GM19035 (cell line): ENCODE measurements at regions not wholly inside any gene's neighbourhood (a gene's known extent, or its start where the extent isn't known, plus 50 kb on each side); places are given as distances from the start of the nearest gene placed in this dataset.
"Not testable (repeated sequence)": the region's sequence is repeated elsewhere in the genome, so short reads cannot be mapped to it uniquely, and the experiment has no call there.

ENCODE experiments used
- ATAC-seq: cut with Tn5 transposase; IDR thresholded peaks from one replicate; pipeline ENCODE4 v1.9.1; 2021; ENCODE audit not compliant: unreplicated experiment

DNA sequence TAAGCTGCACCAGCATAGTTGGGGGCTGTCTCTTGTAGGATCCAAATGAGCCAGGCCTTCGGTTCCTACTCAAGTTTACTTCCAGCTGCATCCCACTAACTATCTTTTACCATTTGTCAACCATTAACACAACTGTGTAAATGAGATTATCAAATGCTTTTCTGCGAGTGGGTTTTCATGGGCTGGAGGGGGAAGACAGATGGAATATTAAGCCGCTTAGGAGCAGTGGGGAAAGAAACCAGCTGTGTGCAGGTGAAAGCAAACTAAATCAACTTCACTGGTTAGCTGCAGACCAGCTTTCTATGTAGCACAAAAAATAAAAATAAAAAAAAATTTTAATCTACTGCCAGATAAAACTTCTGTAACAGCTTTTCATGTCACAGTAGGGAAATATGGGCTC, 100.8 kb upstream of the FOXN2 start:
- ATAC-seq = no peak

DNA sequence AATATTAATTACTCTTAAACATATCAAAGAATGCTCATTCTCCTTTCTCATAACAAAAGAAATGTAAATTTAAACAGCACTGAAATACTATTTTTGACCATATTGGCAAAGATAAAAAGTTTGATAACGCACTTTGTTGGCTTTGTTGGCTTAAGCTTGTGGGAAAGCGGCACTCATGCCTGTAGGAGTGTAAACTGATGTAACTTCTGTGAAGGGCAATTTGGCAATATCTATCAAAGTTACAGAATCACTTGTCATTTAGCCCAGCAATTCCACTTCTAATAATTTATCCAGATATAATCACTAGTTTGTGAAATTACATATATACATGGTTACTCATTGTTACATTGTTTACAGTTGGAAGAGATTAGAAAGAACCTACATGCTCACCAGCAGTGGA, 96.3 kb upstream of the FOXN2 start:
- no peak for ATAC-seq

DNA sequence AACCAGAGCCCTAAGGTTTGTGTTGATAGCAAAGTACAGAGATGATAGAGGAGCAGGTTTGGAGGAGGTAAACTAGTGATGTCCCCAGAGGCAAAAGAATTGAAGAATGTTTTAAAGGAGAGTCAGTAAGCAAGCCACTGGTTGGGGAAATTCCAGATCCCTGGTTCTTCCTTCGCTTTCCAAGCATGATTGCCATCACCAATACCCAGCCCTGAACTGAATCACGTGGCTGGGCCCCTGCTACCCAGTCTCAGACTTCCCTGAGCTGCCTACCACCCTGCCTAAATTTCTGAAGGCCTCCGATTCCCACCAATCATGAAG, 95.3 kb upstream of the FOXN2 start:
- no peak for ATAC-seq

DNA sequence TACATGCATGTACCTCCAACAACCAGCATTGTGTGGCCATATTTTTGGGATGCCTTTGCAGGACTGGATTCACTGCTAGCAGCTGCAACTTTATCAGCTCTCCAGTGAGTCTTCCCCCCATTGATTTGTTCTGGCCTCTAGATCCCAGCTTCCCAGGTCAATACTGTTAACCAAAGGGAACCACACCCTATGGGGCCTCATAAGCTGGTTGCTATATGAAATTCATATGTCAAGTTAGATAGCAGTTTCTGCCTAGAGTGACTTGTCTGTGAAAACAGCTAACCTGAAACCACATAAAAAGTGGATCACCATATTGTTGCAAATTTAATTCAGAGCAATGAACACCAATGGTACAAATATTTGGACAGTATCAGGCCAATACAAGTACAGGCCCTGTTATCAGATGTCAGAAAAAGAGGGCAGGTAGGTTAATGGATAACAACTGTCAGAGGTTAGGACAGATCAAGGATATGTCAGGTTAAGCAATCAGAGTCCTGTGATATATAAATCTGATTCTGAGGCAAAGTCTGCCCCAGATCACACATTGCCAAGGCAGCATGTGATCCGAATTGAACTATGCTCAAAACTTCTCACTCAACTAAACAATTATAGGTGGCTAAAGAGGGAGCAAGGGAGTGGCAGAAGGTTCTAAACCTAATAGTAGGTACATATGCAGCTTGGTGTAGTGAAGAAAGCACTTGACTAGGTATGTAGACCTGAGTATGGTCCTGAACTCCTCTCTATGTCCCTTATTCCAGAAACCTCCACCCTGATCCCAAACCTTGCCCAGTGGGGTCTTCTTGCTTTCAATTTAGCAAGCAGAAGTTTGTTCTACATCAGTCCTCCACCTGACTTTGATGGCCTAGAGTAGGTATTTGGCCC, 94.7 kb upstream of the FOXN2 start:
- ATAC-seq = no peak

DNA sequence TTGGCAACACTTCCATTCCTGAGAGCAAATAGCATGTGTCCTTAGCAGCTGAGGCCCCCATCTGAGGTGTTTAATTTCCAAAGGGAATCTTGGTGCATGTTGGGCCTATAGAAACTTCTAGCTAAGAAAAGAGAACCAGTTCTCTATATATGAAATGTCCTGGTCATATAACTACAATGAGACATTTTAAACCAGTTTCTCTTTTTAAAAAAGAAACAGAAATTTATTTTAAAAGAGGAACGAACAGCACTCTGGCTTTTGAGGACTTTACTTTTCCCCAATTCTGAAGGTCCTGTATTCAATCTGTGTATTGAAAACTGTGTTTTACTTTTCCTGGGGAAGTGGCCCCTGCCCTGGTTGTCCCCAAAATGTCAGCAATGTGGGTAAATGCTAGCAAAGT, 94.0 kb upstream of the FOXN2 start:
- ATAC-seq = no peak

DNA sequence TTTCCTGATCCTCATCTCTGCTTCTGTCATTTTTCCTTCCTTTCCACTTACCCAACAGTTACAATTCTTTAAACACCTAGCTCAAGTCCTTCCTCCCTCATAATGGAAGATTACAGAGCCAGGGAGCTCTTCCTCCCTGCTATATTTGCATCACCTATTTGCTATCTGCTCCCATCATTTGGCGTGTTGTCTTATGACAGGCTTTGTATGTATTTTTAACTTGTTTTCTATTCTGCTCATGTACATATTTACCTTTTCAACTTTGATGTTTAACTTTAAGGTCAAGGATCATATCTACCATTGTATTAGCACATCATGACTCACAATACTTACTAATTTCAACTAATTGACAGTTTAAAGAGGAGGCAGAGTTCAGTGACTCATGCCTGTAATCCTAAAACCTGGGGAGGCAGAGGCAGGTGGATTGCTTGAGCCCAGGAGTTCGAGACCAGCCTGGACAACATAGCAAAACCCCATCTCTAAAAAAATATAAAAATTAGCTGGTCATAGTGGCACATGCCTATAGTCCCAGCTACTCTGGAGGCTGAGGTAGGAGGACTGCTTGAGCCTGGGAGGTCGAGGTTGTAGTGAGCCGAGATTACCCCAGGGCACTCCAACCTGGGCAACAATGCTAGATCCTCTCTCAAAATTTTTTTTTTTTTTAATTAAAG, 92.5 kb upstream of the FOXN2 start:
- ATAC-seq = no peak

DNA sequence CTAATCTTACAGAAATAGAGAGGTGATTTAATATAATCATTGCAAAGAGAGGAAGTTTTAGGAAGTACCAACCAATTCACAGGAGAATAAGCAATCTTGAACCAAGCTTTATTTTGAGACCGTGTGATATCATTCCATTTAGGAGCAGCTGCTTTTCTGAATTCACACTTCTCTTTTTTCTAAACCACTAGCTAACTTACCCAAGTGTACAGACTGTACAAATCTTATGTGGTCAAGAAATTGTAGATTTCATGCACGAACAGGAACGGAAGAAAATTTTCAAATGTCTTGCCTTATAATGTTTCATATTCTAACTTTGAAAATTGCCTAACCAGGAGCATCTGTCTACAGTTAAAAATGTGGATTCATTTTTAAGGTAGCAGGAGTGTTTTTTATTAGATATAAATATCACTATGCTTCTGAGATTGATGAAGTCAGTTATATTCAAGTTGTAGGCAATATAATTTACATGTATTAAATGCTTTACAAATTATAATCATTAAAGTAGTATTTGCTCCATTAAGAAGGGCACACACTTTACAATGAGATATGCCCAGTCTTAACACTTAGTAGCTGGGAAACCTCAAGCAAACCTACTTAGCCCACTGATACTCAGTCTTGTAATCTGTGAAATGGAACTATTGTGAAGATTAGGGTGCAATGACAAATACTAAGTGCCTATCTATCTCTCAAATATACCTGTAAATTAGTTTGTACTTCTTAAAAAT, 86.7 kb upstream of the FOXN2 start:
- ATAC-seq = no peak

DNA sequence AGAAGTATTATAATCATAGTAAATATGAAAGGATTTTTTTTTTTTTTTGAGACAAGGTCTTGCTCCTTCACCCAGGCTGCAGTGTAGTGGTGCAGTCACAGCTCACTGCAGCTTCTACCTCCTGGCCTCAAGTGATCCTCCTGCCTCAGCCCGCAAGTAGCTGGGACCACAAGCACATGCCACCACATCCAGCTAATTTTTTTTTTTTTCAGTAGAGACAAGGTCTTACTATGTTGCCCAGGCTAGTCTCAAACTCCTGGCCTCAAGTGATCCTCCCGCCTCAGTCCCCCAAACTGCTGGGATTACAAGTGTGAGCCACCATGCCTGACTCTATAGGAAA, 86.2 kb upstream of the FOXN2 start:
- ATAC-seq = no peak

DNA sequence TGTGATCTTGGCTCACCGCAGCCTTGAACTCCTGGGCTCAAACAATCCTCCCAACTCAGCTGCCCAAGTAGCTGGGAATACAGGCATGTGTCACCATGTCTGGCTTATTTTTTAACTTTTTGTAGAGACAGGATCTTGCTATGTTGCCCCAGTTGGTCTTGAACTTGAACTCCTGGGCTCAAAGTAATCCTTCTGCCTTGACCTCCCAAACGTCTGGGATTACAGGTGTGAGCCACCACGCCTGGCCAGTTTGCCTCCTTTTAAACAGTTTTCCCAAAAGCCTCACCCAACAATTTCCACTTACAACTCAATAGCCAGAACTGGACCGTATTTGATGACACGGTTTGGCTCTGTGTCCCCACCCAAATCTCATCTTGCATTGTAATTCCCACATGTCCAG, 85.4 kb upstream of the FOXN2 start:
- ATAC-seq = no peak

DNA sequence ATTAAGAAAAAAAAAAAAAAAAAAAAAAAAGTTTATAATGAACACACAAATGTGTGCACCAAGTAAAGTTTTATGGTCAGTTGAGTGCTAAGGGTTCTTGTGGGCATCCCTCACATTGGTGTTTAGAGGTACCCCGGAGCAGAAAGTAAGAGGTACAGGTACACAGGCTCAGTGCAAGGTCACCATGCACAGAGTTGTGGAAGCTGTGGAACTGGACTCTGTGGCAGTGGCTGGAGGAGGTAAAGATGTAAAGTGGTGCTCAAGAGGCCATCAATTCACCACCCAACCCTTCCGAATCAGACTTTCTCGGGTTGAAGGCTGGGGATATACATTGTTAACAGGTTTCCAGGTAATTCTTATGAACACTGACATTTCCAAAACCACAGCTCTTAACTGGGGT, 83.6 kb upstream of the FOXN2 start:
- ATAC-seq = no peak

DNA sequence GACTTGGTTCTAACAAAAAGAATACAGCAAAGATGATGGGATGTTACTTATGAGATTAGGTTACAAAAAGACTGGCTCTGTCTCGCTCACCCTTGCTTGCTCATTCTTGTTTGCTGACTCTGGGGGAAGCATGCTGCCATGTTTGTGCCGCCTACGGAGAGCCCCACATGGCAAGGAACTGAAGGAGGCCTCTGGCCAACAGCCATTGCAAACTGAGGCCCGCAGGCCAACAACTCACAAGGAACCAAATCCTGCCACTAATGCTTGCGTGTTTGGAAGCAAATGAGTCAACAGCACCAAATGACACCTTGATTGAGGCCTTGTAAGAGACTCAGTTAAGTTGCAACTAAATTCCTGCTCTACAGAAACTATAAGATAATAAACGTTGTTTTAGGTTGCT, 82.1 kb upstream of the FOXN2 start:
- ATAC-seq = no peak

DNA sequence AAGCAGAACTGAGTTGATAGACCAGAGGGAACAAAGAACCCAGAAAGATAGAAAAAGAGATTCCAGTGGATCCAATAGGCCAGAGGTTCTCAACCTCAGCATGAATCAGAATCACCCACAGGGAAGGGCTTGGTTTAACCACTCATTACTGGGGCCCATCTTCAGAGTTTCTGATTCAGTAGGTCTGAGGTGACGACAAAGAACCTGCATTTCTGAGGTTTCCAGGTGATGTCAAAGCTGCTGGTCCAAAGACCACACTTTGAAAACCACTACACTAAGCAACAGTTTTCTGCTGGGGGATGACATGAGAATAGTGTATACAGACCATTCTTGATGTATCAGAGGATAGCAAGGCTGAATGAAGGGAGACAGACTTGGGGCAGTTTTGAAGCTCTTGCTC, 81.5 kb upstream of the FOXN2 start:
- no peak for ATAC-seq

DNA sequence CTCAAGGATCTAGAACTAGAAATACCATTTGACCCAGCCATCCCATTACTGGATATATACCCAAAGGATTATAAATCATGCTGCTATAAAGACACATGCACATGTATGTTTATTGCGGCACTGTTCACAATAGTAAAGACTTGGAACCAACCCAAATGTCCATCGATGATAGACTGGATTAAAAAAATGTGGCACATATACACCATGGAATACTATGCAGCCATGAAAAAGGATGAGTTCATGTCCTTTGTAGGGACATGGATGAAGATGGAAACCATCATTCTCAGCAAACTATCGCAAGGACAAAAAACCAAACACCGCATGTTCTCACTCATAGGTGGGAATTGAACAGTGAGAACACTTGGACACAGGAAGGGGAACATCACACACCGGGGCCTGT, 80.7 kb upstream of the FOXN2 start:
- not testable (repeated sequence) for ATAC-seq

DNA sequence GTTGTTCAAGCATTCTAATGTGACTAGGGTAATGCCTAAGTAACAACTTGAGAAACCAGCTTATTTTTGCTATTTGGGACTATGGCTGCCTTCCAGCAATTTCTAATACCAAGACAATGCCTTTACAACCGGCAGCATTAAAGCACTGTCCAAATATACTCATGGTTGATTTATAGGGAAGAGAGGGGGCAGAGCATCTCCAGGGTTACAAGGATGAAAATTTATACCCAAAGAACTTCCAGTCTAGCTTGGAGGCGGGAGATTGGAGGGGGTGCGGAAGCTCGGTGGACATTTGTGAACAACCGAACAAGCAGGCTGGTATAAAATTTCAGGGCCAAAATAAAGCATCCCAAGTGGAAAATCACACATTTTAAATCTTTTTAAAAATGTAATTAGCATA, 79.4 kb upstream of the FOXN2 start:
- no peak for ATAC-seq

DNA sequence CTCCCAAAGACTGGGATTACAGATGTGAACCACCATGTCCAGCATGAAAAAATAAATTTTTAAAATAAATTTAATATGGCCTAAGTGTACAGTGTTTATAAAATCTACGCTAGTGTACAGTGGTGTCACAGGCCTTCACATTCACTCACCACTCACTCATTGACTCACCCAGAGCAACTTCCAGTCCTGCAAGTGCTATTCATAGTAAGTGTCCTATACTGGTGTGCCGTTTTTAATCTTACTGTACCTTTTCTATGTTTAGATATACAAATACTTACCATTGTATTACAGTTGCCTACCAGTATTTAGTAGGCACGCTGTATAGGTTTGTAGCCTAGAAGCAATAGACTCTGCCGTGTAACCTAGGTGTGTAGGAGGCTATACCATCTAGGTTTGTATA, 76.1 kb upstream of the FOXN2 start:
- ATAC-seq = no peak

DNA sequence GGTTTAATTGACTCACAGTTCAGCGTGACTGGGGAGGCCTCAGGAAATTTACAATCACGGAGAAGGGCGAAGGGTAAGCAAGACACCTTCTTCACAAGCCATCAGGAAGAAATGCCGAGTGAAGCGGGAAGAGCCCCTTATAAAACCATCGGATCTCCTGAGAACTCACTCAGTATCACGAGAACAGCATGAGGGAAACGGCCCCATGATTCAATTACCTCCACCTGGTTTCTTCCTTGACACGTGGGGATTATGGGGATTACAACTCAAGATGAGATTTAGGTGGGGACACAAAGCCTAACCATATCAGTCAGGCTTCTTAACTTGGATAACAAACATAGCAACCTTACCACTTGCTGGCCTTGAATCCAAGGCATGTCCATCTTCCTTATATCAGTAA, 73.6 kb upstream of the FOXN2 start:
- no peak for ATAC-seq

DNA sequence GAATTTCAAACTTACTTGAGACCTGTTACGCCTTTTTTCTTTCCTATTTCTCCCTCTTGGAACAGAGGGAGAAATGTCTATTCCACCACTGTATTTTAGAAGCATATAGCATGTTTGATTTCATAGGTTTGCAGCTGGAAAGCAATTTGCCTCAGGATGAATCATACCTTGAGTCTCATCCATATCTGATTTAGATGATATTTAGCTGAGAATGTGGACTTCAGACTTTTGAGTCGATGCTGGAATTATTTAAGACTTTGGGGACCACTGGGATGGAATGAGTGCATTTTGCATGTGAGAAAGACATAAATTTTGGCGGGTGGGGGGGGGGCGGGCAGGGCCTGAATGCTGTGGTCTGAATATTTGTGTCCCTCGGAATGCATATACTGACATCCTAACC, 67.3 kb upstream of the FOXN2 start:
- no peak for ATAC-seq

DNA sequence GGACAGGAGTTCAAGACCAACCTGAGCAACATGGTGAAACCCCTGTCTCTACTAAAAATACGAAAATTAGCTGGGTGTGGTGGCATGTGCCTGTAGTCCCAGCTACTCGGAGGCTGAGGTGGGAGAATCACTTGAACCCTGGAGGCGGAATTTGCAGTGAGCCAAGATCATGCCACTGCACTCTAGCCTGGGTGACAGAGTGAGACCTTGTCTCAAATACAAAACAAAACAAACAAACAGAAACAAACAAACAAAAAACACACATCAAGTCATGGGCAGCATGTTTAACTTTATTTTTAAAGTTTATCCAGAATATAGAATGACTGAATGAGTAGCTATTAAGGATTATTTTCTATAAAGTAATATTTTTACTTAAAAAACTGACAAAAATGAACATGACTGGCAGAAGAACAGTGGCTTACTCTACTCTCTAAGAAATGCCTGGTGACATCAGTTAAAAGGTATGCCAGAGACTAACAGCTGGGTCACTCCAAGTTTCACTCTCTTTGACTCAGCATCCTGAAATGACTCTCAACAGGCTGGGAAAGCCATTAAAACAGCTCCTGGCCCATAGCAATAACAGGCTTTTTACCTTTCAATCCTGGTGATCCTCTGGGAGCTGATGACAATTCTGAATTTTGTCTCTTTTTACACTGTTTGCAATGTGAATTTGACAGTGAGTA, 66.1 kb upstream of the FOXN2 start:
- peak; percentile 89 for ATAC-seq

DNA sequence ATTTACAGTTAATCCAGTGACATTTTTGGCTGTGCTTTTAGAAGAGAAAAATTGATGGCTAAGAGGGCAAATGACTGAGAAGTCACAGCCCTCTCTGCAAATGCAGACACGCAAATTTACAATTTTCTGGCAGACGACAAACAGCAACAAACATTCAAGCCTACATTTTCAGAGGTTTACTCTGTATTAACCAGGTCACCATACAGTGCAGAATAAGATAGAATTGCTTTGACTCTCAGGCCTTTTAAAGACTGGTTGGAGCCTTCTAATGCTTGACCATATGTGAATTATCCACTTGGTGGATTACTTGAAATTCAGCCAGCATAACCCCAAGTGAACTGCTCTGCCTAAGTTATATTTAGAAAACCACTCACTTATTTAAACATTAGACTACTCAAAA, 65.5 kb upstream of the FOXN2 start:
- no peak for ATAC-seq

DNA sequence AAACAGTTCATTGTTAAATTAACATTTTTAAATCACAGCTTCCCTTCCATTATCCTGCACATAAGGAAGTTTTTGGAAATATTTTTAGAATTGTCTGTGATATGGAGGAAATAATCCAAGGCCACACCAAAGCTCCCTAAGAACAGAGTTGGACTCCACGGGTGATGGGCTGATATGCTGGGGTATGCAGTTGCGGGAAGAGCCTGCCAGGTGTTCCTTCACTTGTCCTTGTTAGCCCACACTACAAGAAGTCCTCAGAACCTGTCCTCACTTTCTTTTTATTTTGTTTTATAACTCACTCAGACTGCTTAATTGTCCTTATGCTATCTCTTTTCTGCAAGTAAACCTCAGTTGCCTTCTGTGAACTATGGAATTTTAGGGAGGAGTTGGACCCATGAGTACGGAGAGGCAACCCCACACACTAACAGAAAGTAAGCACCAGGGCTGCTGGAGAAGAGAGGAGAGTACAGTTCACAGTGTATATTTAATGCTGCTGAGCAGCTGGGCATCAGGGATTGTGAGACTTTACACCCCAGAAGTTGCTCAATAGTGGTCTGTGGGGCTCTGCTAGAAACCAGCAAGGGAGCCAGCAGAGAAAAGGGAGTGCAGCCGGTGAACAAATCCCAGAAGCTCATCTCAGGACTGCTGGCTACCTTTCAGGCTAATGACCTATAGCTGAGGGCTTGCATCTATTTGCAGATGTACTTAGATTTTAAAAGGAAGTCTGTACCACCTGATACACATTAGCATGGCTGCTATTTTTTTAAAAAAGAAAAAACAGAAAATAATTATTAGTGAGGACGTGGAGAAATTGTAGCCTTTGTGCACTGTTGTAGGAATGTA, 64.6 kb upstream of the FOXN2 start:
- ATAC-seq = no peak

DNA sequence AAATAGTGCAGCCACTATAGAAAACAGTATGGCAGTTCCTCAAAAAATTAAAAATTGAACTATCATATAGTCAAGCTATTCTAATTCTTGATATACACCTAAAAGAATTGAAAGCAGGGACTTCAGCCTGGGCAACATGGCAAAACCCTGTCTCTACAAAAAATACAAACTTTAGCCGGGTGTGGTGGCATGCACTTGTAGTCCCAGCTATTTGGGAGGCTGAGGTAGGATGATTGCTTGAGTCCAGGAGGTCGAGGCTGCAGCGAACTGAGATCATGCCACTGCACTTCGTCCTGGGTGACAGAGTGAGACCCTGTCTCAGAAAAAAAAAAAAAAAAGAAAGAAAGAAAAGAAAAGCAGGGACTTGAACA, 64.0 kb upstream of the FOXN2 start:
- ATAC-seq = no peak
